PC-9 (cell line): ENCODE measurements at regions not wholly inside any gene's neighbourhood (a gene's known extent, or its start where the extent isn't known, plus 50 kb on each side); places are given as distances from the start of the nearest gene placed in this dataset.

Source experiments
- CTCF ChIP-seq: fragments of 200-600 bp; sonication (generic); conservative IDR thresholded peaks from 2 replicates; pipeline ENCODE4 v1.6.1; 2017; ENCODE audit warnings: mixed run types, antibody characterized with exemption, mild to moderate bottlenecking, moderate library complexity
- EZH2 ChIP-seq: fragments of 200-600 bp; sonication (generic); IDR thresholded peaks from 2 replicates; pipeline ENCODE4 v1.8.0; 2017; ENCODE audit warnings: antibody characterized with exemption, low read depth

GRCh38 chr5:74262544-74263207 lies 377.9 kb downstream of the ENC1 start:
- TF ChIP-seq CTCF: no peak
- no peak for TF ChIP-seq EZH2
